ENCODE measurements at regions not wholly inside any gene's neighbourhood (a gene's known extent, or its start where the extent isn't known, plus 50 kb on each side); places are given as distances from the start of the nearest gene placed in this dataset.

- TF ChIP-seq POLR2A (IDR thresholded peaks at IDR 0.05; ENCODE audit: low read depth, low read length) (no peak), POU2F2 (IDR thresholded peaks at IDR 0.05; ENCODE audit: low read depth, low read length) (no peak), POLR2AphosphoS5 (IDR thresholded peaks at IDR 0.05; ENCODE audit: low read depth, low read length) (no peak), PAX5 (IDR thresholded peaks at IDR 0.05; ENCODE audit: insufficient read depth, low read length, severe bottlenecking) (no peak)
Measured at GRCh38 chr5:97600486-97600885, 417.4 kb upstream of the RIOK2 start.
